Stimulated activated naive B cell treated with anti-CD40 and anti-IgM and Interleukin-4, amounts not matched to agents 10 μg/mL and 1 μg/mL and 100 μg/mL, for 72 hours (primary cell): ENCODE measurements at regions not wholly inside any gene's neighbourhood (a gene's known extent, or its start where the extent isn't known, plus 50 kb on each side); places are given as distances from the start of the nearest gene placed in this dataset.

Experiments used
- ATAC-seq, 2 donors: fragments of 150-1000 bp; cut with Tn5 transposase; replicated peaks; 2 replicates each; pipeline ENCODE4 v1.10.0; 2021; ENCODE audit warnings: moderate library complexity in 1 of 2
- DNase-seq: peaks from one replicate; pipeline ENCODE4 v3.0.0; 2021
- H3K27ac Mint-ChIP-seq: one replicate; pipeline ENCODE4 v1.8.0; 2022; ENCODE audit warnings: mild to moderate bottlenecking, mixed read lengths
- H3K27me3 Mint-ChIP-seq, 2 donors: one replicate each; pipeline ENCODE4 v1.8.0; 2022; ENCODE audit warnings: mixed read lengths in 2 of 2
- H3K36me3 Mint-ChIP-seq, 2 donors: one replicate each; pipeline ENCODE4 v1.8.0; 2022; ENCODE audit warnings: mixed read lengths in 2 of 2, mild to moderate bottlenecking in 1 of 2
- H3K4me1 Mint-ChIP-seq, 2 donors: one replicate each; pipeline ENCODE4 v1.8.0; 2022; ENCODE audit warnings: mixed read lengths in 2 of 2, mild to moderate bottlenecking in 1 of 2
- H3K4me3 Mint-ChIP-seq, 2 donors: one replicate each; pipeline ENCODE4 v1.8.0; 2022; ENCODE audit warnings: mild to moderate bottlenecking in 2 of 2, mixed read lengths in 2 of 2, moderate library complexity in 1 of 2
- H3K9me3 Mint-ChIP-seq, 2 donors: one replicate each; pipeline ENCODE4 v1.8.0; 2022; ENCODE audit warnings: mixed read lengths in 2 of 2, mild to moderate bottlenecking in 1 of 2

DNA sequence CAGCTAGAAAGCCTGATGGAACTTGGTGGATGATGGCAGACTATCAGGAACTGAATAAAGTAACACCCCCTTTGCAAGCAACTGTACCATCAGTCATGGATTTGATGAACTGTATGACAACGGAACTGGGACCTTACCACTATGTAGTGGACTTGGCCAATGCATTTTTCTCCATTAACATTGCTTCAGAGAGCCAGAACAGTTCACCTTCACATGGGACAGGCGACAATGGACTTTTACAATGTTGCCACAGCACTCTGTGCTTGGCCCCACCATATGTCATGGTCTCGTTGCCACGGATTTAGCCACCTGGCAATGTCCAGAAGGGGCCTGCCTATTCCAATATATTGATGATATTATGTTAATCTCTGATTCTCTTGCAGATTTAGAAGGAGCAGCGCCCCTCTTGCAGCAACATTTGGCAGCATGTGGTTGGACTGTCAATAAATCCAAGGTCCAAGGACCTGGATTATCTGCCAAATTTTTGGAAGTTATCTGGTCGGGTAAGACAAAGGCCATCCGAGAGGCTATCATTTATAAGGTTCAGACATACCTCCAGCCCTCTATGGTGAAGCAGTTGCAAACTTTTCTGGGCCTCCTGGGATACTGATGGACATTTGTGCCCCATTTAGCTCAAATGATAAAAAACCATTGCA is 52.2 kb upstream of the ZC3H15 start:
- Mint-ChIP-seq H3K27ac (no peak overlapping the region), H3K4me1 (peaks cover 3 to 4% of the 10 kb centered on the region in 2 donors), H3K9me3 (peaks cover 7 to 15% of the 10 kb centered on the region in 2 donors), H3K4me3 (no peak overlapping the region), H3K36me3 (peaks cover 32 to 50% of the 10 kb centered on the region in 2 donors), H3K27me3 (no peaks in the 10 kb centered on the region)
- ATAC-seq (no peak), DNase-seq (no peak)
